ENCODE measurements at regions not wholly inside any gene's neighbourhood (a gene's known extent, or its start where the extent isn't known, plus 50 kb on each side); places are given as distances from the start of the nearest gene placed in this dataset.

DNA sequence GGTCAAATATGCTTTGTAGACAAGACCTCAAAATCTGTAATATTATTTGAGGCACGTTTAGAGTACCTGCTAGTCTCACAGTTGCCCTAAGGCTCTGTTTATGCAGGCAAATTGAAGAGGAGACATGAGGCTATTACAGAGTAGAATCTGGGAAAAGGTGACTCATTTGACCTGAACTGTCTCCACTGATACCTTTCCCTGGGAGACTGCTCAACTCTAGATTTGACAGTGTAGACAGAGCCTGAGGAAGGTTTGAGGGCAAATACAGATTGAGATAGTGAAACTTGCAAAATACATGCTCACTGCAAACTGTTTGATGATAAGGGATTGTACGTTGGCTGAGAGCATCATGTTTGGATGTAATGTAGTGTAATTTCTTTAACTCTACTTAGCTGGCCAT, 1266.6 kb upstream of the CDH8 start:
- Histone ChIP-seq H3K36me3 (ENCODE audit: insufficient read depth, low read depth, low read length) (no peaks in the 10 kb centered on the region), H3K27ac (ENCODE audit: low read length) (no peak overlapping the region), H3K4me3 (ENCODE audit: low read length) (no peak overlapping the region), H3K27me3 (ENCODE audit: insufficient read depth, low read length) (no peaks in the 10 kb centered on the region), H3K9ac (ENCODE audit: low read depth, low read length) (no peak overlapping the region), H3K4me1 (ENCODE audit: insufficient read depth, low read length) (peaks cover 33% of the 10 kb centered on the region), H3K9me3 (ENCODE audit: insufficient read depth, low read depth, low read length) (no peaks in the 10 kb centered on the region)

DNA sequence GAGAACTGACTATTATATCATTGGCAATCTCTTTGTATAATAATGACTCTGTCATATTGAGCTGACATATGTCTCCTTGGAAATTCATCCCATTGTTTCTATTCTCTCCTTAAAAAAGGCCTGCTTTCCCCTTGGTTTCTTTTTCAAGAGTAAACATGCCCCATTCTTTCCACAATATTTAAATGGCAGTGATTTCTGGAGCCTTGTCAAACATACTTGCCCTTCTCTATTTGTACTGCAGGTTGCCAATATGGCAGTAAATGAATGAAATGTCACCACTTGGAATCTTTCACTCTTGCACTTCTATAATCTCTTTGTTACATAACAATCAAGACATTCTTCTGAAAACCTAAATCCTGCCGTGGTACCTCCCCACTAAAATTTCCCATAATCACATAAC, 1265.1 kb upstream of the CDH8 start:
- peaks cover 33% of the 10 kb centered on the region for H3K4me1 ChIP-seq (ENCODE audit: insufficient read depth, low read length)
- no peak overlapping the region for H3K9ac ChIP-seq (ENCODE audit: low read depth, low read length)
- H3K4me3 ChIP-seq (ENCODE audit: low read length), result no peak overlapping the region
- H3K36me3 ChIP-seq (ENCODE audit: insufficient read depth, low read depth, low read length), result no peaks in the 10 kb centered on the region
- H3K9me3 ChIP-seq (ENCODE audit: insufficient read depth, low read depth, low read length), result no peaks in the 10 kb centered on the region
- no peaks in the 10 kb centered on the region for H3K27me3 ChIP-seq (ENCODE audit: insufficient read depth, low read length)
- H3K27ac ChIP-seq (ENCODE audit: low read length), result no peak overlapping the region

DNA sequence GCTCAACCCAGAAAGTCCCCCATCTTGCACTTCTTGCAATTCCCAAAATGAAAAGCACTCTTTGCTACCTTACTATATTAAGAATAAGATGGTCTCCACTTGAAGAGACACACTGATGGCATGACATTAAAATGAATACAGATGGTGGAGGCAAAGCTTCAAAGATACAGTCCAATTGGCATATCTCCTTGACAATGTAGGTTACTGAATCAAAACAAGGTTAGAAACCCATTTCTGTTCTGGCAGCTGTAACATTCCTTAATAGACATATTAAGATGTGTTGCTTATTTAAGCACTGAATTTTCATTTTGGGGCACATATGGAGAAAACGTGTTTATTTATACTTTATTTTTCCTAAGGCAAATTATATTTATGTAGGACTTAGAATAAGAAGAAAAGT, 1262.8 kb upstream of the CDH8 start:
- H3K27me3 ChIP-seq (ENCODE audit: insufficient read depth, low read length), result no peaks in the 10 kb centered on the region
- peaks cover 17% of the 10 kb centered on the region for H3K4me1 ChIP-seq (ENCODE audit: insufficient read depth, low read length)
- no peaks in the 10 kb centered on the region for H3K36me3 ChIP-seq (ENCODE audit: insufficient read depth, low read depth, low read length)
- no peaks in the 10 kb centered on the region for H3K9me3 ChIP-seq (ENCODE audit: insufficient read depth, low read depth, low read length)
- no peak overlapping the region for H3K9ac ChIP-seq (ENCODE audit: low read depth, low read length)
- no peak overlapping the region for H3K4me3 ChIP-seq (ENCODE audit: low read length)
- no peak overlapping the region for H3K27ac ChIP-seq (ENCODE audit: low read length)

DNA sequence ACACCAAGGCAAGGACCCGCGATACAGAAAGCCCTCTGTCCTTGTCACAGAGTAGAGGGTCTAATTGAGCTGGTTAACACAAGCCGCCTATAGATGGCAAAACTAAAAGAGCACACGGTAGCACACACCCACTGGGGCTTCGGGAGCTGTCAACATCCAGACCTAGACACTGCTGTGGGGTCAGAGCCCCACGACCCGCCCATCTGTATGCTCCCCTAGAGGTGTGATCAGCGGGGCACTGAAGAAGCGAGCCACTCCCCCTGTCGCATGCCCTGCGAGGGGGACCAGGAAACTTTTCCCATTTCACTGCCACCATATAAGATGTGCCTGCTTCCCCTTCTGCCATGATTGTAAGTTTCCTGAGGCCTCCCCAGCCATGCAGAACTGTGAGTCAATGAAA, 1255.8 kb upstream of the CDH8 start:
- no peak overlapping the region for H3K9ac ChIP-seq (ENCODE audit: low read depth, low read length)
- no peaks in the 10 kb centered on the region for H3K9me3 ChIP-seq (ENCODE audit: insufficient read depth, low read depth, low read length)
- no peak overlapping the region for H3K27ac ChIP-seq (ENCODE audit: low read length)
- H3K27me3 ChIP-seq (ENCODE audit: insufficient read depth, low read length), result no peaks in the 10 kb centered on the region
- H3K4me3 ChIP-seq (ENCODE audit: low read length), result no peak overlapping the region
- H3K4me1 ChIP-seq (ENCODE audit: insufficient read depth, low read length), result no peaks in the 10 kb centered on the region
- H3K36me3 ChIP-seq (ENCODE audit: insufficient read depth, low read depth, low read length), result no peaks in the 10 kb centered on the region

DNA sequence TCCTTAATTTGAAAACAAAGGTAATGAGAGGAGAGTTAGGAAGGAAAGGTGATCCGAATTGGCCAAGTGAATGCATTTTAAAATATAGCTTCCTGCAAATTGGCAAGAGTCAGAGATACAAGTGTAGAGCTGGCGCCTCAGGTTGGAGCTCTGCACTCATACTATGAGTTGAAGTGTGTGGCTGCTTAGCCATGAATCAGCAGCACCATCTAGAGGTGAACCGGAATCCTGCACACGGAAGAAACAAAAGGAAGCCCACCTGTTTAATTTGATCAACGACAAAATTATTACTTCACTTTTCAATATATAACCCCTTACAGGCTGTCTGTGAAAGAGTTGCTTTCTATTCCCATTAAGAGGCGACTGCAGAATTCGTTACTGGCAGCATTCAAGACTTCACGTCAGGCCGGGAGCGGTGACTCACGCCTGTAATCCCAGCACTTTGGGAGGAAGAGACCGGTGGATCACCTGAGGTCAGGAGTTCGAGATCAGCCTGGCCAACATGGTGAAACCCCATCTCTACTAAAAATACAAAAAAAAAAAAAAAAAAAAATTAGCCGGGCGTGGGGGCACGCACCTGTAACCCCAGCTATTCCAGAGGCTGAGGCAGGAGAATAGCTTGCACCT, 1253.7 kb upstream of the CDH8 start:
- Histone ChIP-seq H3K27ac (ENCODE audit: low read length) (no peak overlapping the region), H3K9me3 (ENCODE audit: insufficient read depth, low read depth, low read length) (no peaks in the 10 kb centered on the region), H3K9ac (ENCODE audit: low read depth, low read length) (no peak overlapping the region), H3K36me3 (ENCODE audit: insufficient read depth, low read depth, low read length) (no peaks in the 10 kb centered on the region), H3K4me1 (ENCODE audit: insufficient read depth, low read length) (no peaks in the 10 kb centered on the region), H3K4me3 (ENCODE audit: low read length) (no peak overlapping the region), H3K27me3 (ENCODE audit: insufficient read depth, low read length) (no peaks in the 10 kb centered on the region)

DNA sequence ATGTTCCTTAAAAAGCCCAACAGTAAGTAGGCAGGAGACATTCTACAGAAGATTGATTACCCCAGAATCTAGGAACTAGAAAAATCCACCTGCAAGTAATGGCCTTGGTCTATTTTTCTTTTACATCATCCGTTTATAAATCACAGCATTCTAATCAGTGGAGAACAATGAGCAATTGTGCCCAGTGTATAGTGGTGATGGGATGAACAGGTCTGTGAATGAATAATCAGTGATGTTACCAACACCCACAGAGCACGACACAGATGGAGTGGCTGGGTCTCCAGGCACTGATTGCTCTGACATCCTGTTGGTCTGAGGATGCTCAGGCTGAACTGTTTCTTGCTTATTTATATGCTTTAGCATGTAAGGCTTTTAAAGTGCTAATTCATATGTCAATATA, 1251.2 kb upstream of the CDH8 start:
- H3K9me3 ChIP-seq (ENCODE audit: insufficient read depth, low read depth, low read length), result no peaks in the 10 kb centered on the region
- no peaks in the 10 kb centered on the region for H3K36me3 ChIP-seq (ENCODE audit: insufficient read depth, low read depth, low read length)
- no peak overlapping the region for H3K27ac ChIP-seq (ENCODE audit: low read length)
- no peaks in the 10 kb centered on the region for H3K4me1 ChIP-seq (ENCODE audit: insufficient read depth, low read length)
- H3K9ac ChIP-seq (ENCODE audit: low read depth, low read length), result no peak overlapping the region
- H3K4me3 ChIP-seq (ENCODE audit: low read length), result no peak overlapping the region
- H3K27me3 ChIP-seq (ENCODE audit: insufficient read depth, low read length), result no peaks in the 10 kb centered on the region

DNA sequence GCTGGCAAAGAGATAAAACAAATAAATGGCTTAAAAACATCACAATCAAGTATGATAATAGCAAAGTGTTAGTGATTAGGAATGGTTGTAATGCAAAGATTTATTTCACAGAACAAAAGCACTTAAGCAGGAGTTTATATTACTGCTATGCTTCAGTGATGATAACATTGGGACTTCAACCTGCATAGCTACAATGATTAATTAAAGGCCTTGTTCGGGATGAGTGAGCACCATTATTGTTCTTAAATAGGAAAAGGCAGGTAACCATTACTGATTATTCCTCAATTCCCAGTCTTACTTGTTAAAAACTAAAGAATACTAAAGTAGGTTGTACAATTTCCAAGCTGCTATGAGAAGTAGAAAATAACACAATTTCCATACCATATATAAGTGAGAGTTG, 1247.5 kb upstream of the CDH8 start:
- H3K27me3 ChIP-seq (ENCODE audit: insufficient read depth, low read length), result no peaks in the 10 kb centered on the region
- no peak overlapping the region for H3K27ac ChIP-seq (ENCODE audit: low read length)
- H3K9ac ChIP-seq (ENCODE audit: low read depth, low read length), result no peak overlapping the region
- no peak overlapping the region for H3K4me3 ChIP-seq (ENCODE audit: low read length)
- no peaks in the 10 kb centered on the region for H3K4me1 ChIP-seq (ENCODE audit: insufficient read depth, low read length)
- no peaks in the 10 kb centered on the region for H3K9me3 ChIP-seq (ENCODE audit: insufficient read depth, low read depth, low read length)
- no peaks in the 10 kb centered on the region for H3K36me3 ChIP-seq (ENCODE audit: insufficient read depth, low read depth, low read length)

DNA sequence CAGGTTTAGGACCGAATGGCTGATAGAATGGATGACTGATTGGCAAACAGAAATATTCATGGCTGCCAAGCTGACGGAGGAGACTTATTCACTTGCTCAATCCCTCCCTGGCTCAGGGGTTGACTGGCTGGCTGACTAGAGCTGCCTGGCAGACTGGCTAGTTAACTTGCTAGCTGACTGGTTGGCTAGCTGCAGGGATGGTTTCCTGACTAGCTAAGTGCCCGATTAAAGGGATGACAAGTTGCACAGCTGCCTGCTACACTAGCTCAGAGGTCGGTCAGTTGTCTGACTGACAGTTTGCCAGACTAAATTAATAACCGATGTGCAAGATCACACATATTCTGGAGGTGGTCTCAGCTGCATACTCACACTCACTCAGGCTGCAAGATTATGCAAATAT, 1208.4 kb upstream of the CDH8 start:
- H3K27ac ChIP-seq (ENCODE audit: low read length), result no peak overlapping the region
- H3K9ac ChIP-seq (ENCODE audit: low read depth, low read length), result no peak overlapping the region
- no peaks in the 10 kb centered on the region for H3K4me1 ChIP-seq (ENCODE audit: insufficient read depth, low read length)
- peaks cover 6% of the 10 kb centered on the region for H3K9me3 ChIP-seq (ENCODE audit: insufficient read depth, low read depth, low read length)
- no peak overlapping the region for H3K4me3 ChIP-seq (ENCODE audit: low read length)
- H3K36me3 ChIP-seq (ENCODE audit: insufficient read depth, low read depth, low read length), result no peaks in the 10 kb centered on the region
- H3K27me3 ChIP-seq (ENCODE audit: insufficient read depth, low read length), result no peaks in the 10 kb centered on the region

DNA sequence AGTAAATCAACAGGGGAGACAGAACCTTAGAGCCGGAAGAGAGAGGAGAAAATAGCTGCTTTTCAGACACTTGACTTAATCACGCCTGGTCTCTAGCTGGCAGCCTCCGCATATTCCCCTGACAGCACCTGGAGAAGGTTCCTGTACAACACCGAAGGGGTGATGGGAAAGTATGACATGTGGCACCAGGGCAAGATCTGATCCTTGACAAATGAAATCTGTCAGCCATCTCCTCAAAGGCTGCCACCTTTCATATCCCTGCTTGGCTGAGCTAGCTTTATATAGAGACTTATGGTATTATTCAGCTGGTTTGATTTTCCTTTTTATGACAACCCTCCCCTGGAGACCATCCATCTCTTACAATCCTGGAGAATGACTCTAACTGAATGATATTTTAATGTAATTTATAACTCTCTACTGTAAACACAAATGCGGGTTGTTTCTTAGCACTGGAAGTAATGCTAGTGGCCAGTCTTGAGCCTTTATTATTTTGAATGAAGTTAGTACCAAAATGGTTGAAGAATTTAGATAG, 1205.3 kb upstream of the CDH8 start:
- no peak overlapping the region for H3K4me3 ChIP-seq (ENCODE audit: low read length)

DNA sequence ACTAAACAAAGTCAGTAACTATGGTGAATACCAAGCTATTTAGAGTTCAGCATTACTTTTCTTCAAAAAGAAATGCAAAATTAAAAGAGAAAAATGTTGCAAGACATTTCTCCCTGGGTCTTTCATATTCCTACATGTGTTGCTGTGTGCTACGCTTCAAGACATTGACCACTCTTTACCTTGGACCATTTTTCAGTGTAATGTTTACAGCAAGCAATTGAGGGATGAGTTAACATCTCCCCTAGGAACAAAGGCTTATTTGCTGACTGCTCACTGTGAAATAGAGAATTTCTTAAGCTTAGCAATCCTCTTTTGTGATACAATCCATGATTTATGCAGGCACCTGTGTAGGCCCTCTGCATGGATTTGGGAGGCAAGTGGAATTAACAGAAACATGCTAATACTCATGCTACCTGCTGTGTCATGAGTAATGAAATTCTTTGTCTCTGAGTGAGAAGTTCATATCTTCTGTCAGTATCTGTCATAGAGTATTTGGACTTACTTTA, 1202.9 kb upstream of the CDH8 start:
- Histone ChIP-seq H3K4me3 (ENCODE audit: low read length) (no peak overlapping the region), H3K27me3 (ENCODE audit: insufficient read depth, low read length) (no peaks in the 10 kb centered on the region), H3K27ac (ENCODE audit: low read length) (no peak overlapping the region), H3K4me1 (ENCODE audit: insufficient read depth, low read length) (peaks cover 8% of the 10 kb centered on the region; the same call in 1 of the 2 replicates), H3K9me3 (ENCODE audit: insufficient read depth, low read depth, low read length) (no peaks in the 10 kb centered on the region), H3K36me3 (ENCODE audit: insufficient read depth, low read depth, low read length) (no peaks in the 10 kb centered on the region), H3K9ac (ENCODE audit: low read depth, low read length) (no peak overlapping the region)

More for the DNA sequence above, 1205.3 kb upstream of the CDH8 start:
- no peak overlapping the region for H3K9ac ChIP-seq (ENCODE audit: low read depth, low read length)
- no peaks in the 10 kb centered on the region for H3K27me3 ChIP-seq (ENCODE audit: insufficient read depth, low read length)
- H3K36me3 ChIP-seq (ENCODE audit: insufficient read depth, low read depth, low read length), result no peaks in the 10 kb centered on the region
- H3K9me3 ChIP-seq (ENCODE audit: insufficient read depth, low read depth, low read length), result no peaks in the 10 kb centered on the region; the same call in 1 of the 2 replicates
- H3K27ac ChIP-seq (ENCODE audit: low read length), result no peak overlapping the region
- peaks cover 8% of the 10 kb centered on the region; the same call in 1 of the 2 replicates for H3K4me1 ChIP-seq (ENCODE audit: insufficient read depth, low read length)

DNA sequence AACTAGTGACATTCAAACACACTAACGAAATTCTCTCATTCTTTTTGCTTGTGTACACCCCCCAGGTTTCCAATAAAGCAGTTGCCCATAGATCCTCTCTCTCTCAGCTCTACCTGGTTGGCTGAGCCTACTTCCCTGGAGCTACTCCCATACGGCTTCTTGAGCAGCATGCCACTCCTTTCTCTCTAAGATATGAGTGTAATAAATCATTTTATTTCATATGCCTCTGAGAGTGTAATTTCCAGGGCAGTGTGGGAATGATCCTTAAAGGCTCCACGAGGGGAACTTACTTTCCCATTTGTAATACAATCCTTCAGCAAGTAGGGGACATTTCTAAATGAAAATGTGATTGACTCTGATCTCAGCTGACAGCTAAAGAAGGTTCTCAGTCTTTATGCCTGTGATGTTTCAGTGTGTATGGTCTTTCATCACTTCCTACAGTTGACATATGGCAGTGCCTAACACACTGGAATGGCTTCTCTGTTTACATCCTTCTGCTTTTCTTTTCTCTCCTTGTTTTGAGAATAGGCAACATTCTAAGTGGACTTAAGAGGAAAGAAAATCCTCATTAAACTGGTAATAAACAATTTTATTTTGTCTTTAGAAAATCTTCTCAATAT, 1194.3 kb upstream of the CDH8 start:
- Histone ChIP-seq H3K4me3 (ENCODE audit: low read length) (no peak overlapping the region), H3K9me3 (ENCODE audit: insufficient read depth, low read depth, low read length) (no peaks in the 10 kb centered on the region), H3K36me3 (ENCODE audit: insufficient read depth, low read depth, low read length) (no peaks in the 10 kb centered on the region), H3K27me3 (ENCODE audit: insufficient read depth, low read length) (no peaks in the 10 kb centered on the region), H3K9ac (ENCODE audit: low read depth, low read length) (no peak overlapping the region), H3K27ac (ENCODE audit: low read length) (no peak overlapping the region), H3K4me1 (ENCODE audit: insufficient read depth, low read length) (no peaks in the 10 kb centered on the region)

DNA sequence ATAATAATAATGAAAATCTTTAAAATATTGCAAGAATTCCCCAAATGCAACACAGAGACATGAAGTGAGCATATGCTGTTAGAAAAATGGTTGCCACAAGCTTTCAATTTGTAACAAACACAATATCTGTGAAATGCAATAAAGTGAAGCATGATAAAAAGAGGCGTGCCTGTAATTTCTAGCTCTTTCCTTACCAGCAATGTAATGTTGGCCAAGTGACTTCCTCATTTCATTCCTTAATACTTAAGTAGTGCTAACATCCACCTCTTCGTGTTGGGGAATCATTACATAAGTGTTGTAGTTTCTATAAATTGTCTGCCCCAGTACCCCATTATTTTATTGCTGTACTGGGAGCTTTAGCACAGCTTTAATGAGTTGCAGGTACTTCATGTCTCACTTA, 1192.0 kb upstream of the CDH8 start:
- Histone ChIP-seq H3K4me1 (ENCODE audit: insufficient read depth, low read length) (no peaks in the 10 kb centered on the region), H3K4me3 (ENCODE audit: low read length) (no peak overlapping the region), H3K27ac (ENCODE audit: low read length) (no peak overlapping the region), H3K9me3 (ENCODE audit: insufficient read depth, low read depth, low read length) (no peaks in the 10 kb centered on the region), H3K9ac (ENCODE audit: low read depth, low read length) (no peak overlapping the region), H3K27me3 (ENCODE audit: insufficient read depth, low read length) (no peaks in the 10 kb centered on the region), H3K36me3 (ENCODE audit: insufficient read depth, low read depth, low read length) (no peaks in the 10 kb centered on the region)

All from iPS-20b (cell line).